ENCODE measurements at regions not wholly inside any gene's neighbourhood (a gene's known extent, or its start where the extent isn't known, plus 50 kb on each side); places are given as distances from the start of the nearest gene placed in this dataset.
"Not testable (repeated sequence)": the region's sequence is repeated elsewhere in the genome, so short reads cannot be mapped to it uniquely, and the experiment has no call there.

- TF ChIP-seq, protein P1, sequence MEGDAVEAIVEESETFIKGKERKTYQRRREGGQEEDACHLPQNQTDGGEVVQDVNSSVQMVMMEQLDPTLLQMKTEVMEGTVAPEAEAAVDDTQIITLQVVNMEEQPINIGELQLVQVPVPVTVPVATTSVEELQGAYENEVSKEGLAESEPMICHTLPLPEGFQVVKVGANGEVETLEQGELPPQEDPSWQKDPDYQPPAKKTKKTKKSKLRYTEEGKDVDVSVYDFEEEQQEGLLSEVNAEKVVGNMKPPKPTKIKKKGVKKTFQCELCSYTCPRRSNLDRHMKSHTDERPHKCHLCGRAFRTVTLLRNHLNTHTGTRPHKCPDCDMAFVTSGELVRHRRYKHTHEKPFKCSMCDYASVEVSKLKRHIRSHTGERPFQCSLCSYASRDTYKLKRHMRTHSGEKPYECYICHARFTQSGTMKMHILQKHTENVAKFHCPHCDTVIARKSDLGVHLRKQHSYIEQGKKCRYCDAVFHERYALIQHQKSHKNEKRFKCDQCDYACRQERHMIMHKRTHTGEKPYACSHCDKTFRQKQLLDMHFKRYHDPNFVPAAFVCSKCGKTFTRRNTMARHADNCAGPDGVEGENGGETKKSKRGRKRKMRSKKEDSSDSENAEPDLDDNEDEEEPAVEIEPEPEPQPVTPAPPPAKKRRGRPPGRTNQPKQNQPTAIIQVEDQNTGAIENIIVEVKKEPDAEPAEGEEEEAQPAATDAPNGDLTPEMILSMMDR (IDR thresholded peaks at IDR 0.05; ENCODE audit: insufficient read depth, low read length, poor library complexity, severe bottlenecking) = not testable (repeated sequence)
- TF ChIP-seq EZH2phosphoT487 (conservative IDR thresholded peaks at IDR 0.05; ENCODE audit: low read length) = not testable (repeated sequence)
Measured at GRCh38 chr2:228568275-228568674, 386.8 kb upstream of the SPHKAP start.
